DND-41 (cell line): ENCODE measurements at regions not wholly inside any gene's neighbourhood (a gene's known extent, or its start where the extent isn't known, plus 50 kb on each side); places are given as distances from the start of the nearest gene placed in this dataset.

ENCODE experiments used
- ATAC-seq: fragments of 200-7000 bp; cut with Tn5 transposase; 3 replicates; pipeline ENCODE4 v1.9.1; 2021; ENCODE audit warnings: low read depth; ENCODE audit not compliant: insufficient read depth
- DNase-seq: peaks from one replicate; pipeline ENCODE4 v3.0.0-alpha.2; 2020
- H2AFZ ChIP-seq: 2 replicates; pipeline ENCODE4 v1.6.0; 2012; ENCODE audit warnings: low read depth, low read length
- H3K27ac ChIP-seq: 2 replicates; pipeline ENCODE4 v1.5.1; 2012; ENCODE audit warnings: low read length, inconsistent platforms
- H3K27me3 ChIP-seq: fragments of 200-600 bp; sonication (generic); 2 replicates; pipeline ENCODE4 v1.6.0; 2012; ENCODE audit warnings: low read length, mild to moderate bottlenecking, inconsistent platforms; ENCODE audit not compliant: insufficient read depth, poor library complexity
- H3K36me3 ChIP-seq: 2 replicates; pipeline ENCODE4 v1.5.1; 2012; ENCODE audit warnings: low read length, inconsistent platforms; ENCODE audit not compliant: insufficient read depth
- H3K4me1 ChIP-seq: 2 replicates; pipeline ENCODE4 v1.5.1; 2012; ENCODE audit warnings: mild to moderate bottlenecking, low read length; ENCODE audit not compliant: insufficient read depth
- H3K4me2 ChIP-seq: 2 replicates; pipeline ENCODE4 v1.6.0; 2012; ENCODE audit warnings: mild to moderate bottlenecking, moderate library complexity, low read length, inconsistent platforms; ENCODE audit not compliant: insufficient read depth
- H3K4me3 ChIP-seq, 2 experiments: fragments of 200-600 bp in 1 of 2; shearing (Covaris generic) in 1 of 2; 2 replicates each; pipeline ENCODE4 v1.5.1; 2012 to 2016; ENCODE audit warnings: inconsistent platforms in 2 of 2, low read length in 2 of 2, mild to moderate bottlenecking in 2 of 2, low read depth in 1 of 2, moderate library complexity in 1 of 2
- H3K79me2 ChIP-seq: 2 replicates; pipeline ENCODE4 v1.6.0; 2012; ENCODE audit warnings: low read length, inconsistent platforms; ENCODE audit not compliant: insufficient read depth
- H3K9ac ChIP-seq: 2 replicates; pipeline ENCODE4 v1.6.0; 2012; ENCODE audit warnings: low read depth, mild to moderate bottlenecking, inconsistent platforms, low read length, moderate library complexity
- H3K9me3 ChIP-seq: 2 replicates; pipeline ENCODE4 v1.5.1; 2012; ENCODE audit warnings: low read length, moderate library complexity, mild to moderate bottlenecking, inconsistent platforms; ENCODE audit not compliant: insufficient read depth, severe bottlenecking
- H4K20me1 ChIP-seq: 2 replicates; pipeline ENCODE4 v1.6.0; 2012; ENCODE audit warnings: low read length; ENCODE audit not compliant: insufficient read depth
- CTCF ChIP-seq: IDR thresholded peaks from 2 replicates; pipeline ENCODE4 v1.5.1; 2012; ENCODE audit warnings: borderline replicate concordance, low read length, moderate library complexity, mild to moderate bottlenecking; ENCODE audit not compliant: poor library complexity, severe bottlenecking; ENCODE audit errors: extremely low read depth
- EZH2 ChIP-seq: IDR thresholded peaks from 3 replicates; pipeline ENCODE4 v1.6.1; 2012; ENCODE audit warnings: borderline replicate concordance, low read depth, mild to moderate bottlenecking, moderate library complexity, low read length, inconsistent platforms; ENCODE audit not compliant: severe bottlenecking

DNA sequence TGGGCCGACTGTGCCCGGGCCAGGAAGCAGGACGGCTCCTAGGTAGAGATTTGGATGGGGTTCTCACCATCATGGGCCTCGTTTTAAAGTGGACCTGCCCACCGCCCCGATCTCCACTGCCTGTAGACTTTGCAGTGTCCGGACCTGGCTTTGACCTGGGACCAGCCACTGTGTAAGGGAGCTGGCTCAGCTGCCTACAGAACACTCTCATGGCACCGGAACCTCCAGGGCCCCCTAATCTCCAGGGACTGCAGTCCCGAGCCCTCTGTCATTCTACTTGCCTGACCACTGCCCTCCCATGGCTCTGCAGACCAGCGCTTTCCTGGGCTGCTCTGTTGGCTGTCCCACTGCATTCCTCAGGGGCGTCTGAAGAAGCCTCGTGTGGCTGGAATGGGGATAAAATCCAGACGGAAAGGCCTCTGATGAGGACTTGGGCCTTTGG is 120.8 kb downstream of the GLI2 start:
- no peak for ATAC-seq
- Histone ChIP-seq H3K27me3 (peaks cover 3% of the 10 kb centered on the region), H3K27ac (no peak overlapping the region), H2AFZ (no peak overlapping the region), H3K36me3 (no peaks in the 10 kb centered on the region), H3K79me2 (no peaks in the 10 kb centered on the region), H3K4me3 (no peak overlapping the region), H3K4me2 (no peak overlapping the region), H3K4me1 (no peaks in the 10 kb centered on the region), H3K9ac (no peak overlapping the region), H4K20me1 (no peaks in the 10 kb centered on the region), H3K9me3 (no peaks in the 10 kb centered on the region)
- DNase-seq, result no peak
- TF ChIP-seq EZH2, result no peak
- no peak for TF ChIP-seq CTCF

DNA sequence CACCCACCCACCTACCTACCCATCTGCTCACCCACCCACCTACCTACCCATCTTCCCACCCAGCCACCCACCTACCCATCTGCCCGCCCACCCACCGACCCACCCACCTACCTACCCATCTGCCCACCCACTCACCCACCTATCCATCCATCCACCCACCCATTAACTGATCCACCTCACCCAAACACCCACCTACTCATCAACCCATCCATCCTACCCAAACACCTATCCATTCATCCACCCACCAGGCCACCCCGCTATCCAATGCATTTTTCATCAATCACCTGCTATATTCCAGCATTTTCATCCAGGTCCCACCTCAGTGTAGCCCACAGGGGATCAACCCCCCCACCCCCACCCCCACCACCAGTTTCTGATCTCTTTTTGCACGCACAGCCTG is 121.8 kb downstream of the GLI2 start:
- Histone ChIP-seq H3K36me3 (no peaks in the 10 kb centered on the region), H3K27ac (no peak overlapping the region), H3K9ac (no peak overlapping the region), H2AFZ (no peak overlapping the region), H3K4me3 (no peak overlapping the region), H3K79me2 (no peaks in the 10 kb centered on the region), H4K20me1 (no peaks in the 10 kb centered on the region), H3K9me3 (no peaks in the 10 kb centered on the region), H3K4me2 (no peak overlapping the region), H3K27me3 (no peaks in the 10 kb centered on the region), H3K4me1 (no peaks in the 10 kb centered on the region)
- no peak for TF ChIP-seq EZH2
- TF ChIP-seq CTCF, result no peak
- ATAC-seq (no peak), DNase-seq (no peak)

DNA sequence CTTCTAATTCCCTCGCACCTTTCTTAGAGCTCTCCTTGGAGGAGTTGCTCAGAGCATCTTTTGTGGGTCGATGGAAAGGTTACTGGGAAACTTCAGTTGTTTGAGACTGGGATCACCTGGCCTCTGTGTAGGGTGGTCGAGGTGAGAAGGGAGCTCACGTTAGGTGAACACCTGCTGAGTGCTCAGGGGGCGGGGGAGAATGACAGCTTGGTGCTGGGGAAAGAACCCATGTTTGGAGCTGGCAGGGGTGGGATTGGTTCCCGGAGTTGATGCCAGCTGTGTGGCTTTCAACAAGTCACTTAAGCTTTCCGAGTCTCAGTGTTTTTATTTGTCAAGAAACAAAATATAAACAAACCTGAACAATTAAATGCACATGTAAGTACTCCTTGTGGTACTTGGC is 122.3 kb downstream of the GLI2 start:
- Histone ChIP-seq H3K27me3 (no peaks in the 10 kb centered on the region), H3K4me3 (no peak overlapping the region), H2AFZ (no peak overlapping the region), H3K27ac (no peak overlapping the region), H3K4me2 (no peak overlapping the region), H3K79me2 (no peaks in the 10 kb centered on the region), H3K9ac (no peak overlapping the region), H3K4me1 (no peaks in the 10 kb centered on the region), H4K20me1 (no peaks in the 10 kb centered on the region), H3K36me3 (no peaks in the 10 kb centered on the region), H3K9me3 (no peaks in the 10 kb centered on the region)
- TF ChIP-seq CTCF (no peak), EZH2 (no peak)
- no peak for DNase-seq
- no peak for ATAC-seq

DNA sequence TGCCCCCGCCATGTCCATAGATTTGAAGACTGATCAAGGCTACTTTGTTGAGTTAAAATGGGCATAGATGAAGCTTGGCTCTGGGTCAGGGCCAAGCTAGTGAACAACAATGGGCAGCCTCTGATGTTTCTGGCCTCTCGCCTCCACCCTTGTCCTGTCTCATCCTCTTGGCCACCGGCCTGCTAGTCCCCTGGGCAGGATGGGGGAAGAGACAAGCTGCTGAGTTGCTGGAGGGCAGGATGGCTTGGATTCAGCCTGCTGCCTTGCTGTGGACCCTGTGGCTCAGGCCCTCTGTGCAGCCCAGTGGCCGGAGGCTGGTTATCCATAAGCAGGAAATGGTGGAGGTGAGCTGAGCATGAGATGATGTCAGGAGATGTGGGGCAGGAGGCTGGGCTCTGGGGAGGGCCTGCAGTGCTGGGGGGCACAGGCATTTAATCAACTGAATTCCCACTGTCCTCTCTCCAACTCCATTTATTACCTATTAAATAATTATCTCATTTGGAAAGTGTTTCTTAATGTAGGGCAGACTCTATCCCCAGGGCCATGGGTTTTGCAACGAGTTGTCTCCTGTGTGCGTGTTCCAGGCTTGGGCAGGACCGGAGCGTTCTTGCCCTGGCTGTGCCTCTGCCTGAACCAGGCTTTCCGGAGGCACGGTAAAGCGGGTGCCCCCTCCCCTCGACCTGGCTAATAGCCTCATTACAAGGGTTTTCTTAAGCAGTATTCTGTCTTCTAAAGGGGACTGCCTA is 122.9 kb downstream of the GLI2 start:
- H2AFZ ChIP-seq, result no peak overlapping the region
- no peak overlapping the region for H3K27ac ChIP-seq
- H4K20me1 ChIP-seq, result no peaks in the 10 kb centered on the region; the same call in 1 of the 2 replicates
- H3K4me3 ChIP-seq, result no peak overlapping the region
- ATAC-seq, result no peak
- TF ChIP-seq EZH2 (no peak), CTCF (no peak)
- no peak overlapping the region for H3K9ac ChIP-seq
- H3K36me3 ChIP-seq, result no peaks in the 10 kb centered on the region
- no peak overlapping the region for H3K4me2 ChIP-seq
- H3K27me3 ChIP-seq, result no peaks in the 10 kb centered on the region
- DNase-seq, result no peak
- H3K9me3 ChIP-seq, result no peaks in the 10 kb centered on the region
- H3K4me1 ChIP-seq, result no peaks in the 10 kb centered on the region
- H3K79me2 ChIP-seq, result no peaks in the 10 kb centered on the region
